NCI-H774 (cell line): ENCODE measurements at regions not wholly inside any gene's neighbourhood (a gene's known extent, or its start where the extent isn't known, plus 50 kb on each side); places are given as distances from the start of the nearest gene placed in this dataset.

Experiments used
- DNase-seq: peaks from one replicate; lab custom pipeline; 2025; lab: John Stamatoyannopoulos, UW

- no peak for DNase-seq
These were observed 227.9 kb downstream of the SPATA31D1 start for GRCh38 chr9:82216435-82216834.

GRCh38 chr9:82223442-82223841 is 234.9 kb downstream of the SPATA31D1 start:
- no peak for DNase-seq

GRCh38 chr9:82231411-82231810 is 242.8 kb downstream of the SPATA31D1 start:
- DNase-seq = no peak

- no peak for DNase-seq
These were observed 245.8 kb downstream of the SPATA31D1 start for GRCh38 chr9:82234160-82234943.

GRCh38 chr9:82242285-82242963 is 253.9 kb downstream of the SPATA31D1 start:
- DNase-seq = no peak

- DNase-seq = no peak
These were observed 258.7 kb downstream of the SPATA31D1 start for GRCh38 chr9:82247318-82247717.

- DNase-seq = no peak
These were observed 263.5 kb downstream of the SPATA31D1 start for GRCh38 chr9:82252116-82252515.

GRCh38 chr9:82254646-82255367 is 266.2 kb downstream of the SPATA31D1 start:
- DNase-seq = no peak

GRCh38 chr9:82255481-82256176 is 267.1 kb downstream of the SPATA31D1 start:
- no peak for DNase-seq

- DNase-seq = no peak
These were observed 272.1 kb downstream of the SPATA31D1 start for GRCh38 chr9:82260691-82261090.

- DNase-seq = no peak
These were observed 275.0 kb downstream of the SPATA31D1 start for GRCh38 chr9:82263619-82264018.

- DNase-seq = no peak
These were observed 282.6 kb downstream of the SPATA31D1 start for GRCh38 chr9:82271106-82271561.

- DNase-seq = no peak
These were observed 284.5 kb downstream of the SPATA31D1 start for GRCh38 chr9:82273121-82273520.

GRCh38 chr9:82275258-82275927 is 286.8 kb downstream of the SPATA31D1 start:
- DNase-seq = no peak

- DNase-seq = no peak
These were observed 292.5 kb downstream of the SPATA31D1 start for GRCh38 chr9:82281066-82281465.

- DNase-seq = no peak
These were observed 296.2 kb downstream of the SPATA31D1 start for GRCh38 chr9:82284758-82285157.

- no peak for DNase-seq
These were observed 306.6 kb downstream of the SPATA31D1 start for GRCh38 chr9:82295181-82295580.

GRCh38 chr9:82299870-82300269 is 311.3 kb downstream of the SPATA31D1 start:
- DNase-seq = no peak

- no peak for DNase-seq
These were observed 314.5 kb downstream of the SPATA31D1 start for GRCh38 chr9:82302968-82303655.

- peak; percentile 49 for DNase-seq
These were observed 320.3 kb downstream of the SPATA31D1 start for GRCh38 chr9:82308836-82309235.

GRCh38 chr9:82313697-82314096 is 325.1 kb downstream of the SPATA31D1 start:
- DNase-seq = no peak
